Neural cell (in vitro differentiated cells): ENCODE measurements at regions not wholly inside any gene's neighbourhood (a gene's known extent, or its start where the extent isn't known, plus 50 kb on each side); places are given as distances from the start of the nearest gene placed in this dataset.

Source experiments
- CTCF ChIP-seq: fragments of 450-650 bp; IDR thresholded peaks from 2 replicates; pipeline ENCODE4 v1.5.1; 2014; ENCODE audit warnings: antibody characterized with exemption, mild to moderate bottlenecking, moderate library complexity; ENCODE audit not compliant: poor library complexity, severe bottlenecking
- EP300 ChIP-seq: fragments of 450-650 bp; conservative IDR thresholded peaks from 2 replicates; pipeline ENCODE4 v1.6.1; 2014; ENCODE audit warnings: antibody characterized with exemption, mild to moderate bottlenecking, moderate library complexity; ENCODE audit not compliant: poor library complexity, severe bottlenecking
- MXI1 ChIP-seq: fragments of 450-650 bp; conservative IDR thresholded peaks from 2 replicates; pipeline ENCODE4 v1.6.1; 2014; ENCODE audit warnings: antibody characterized with exemption, mild to moderate bottlenecking; ENCODE audit not compliant: poor library complexity, severe bottlenecking
- POLR2AphosphoS5 ChIP-seq: IDR thresholded peaks from 2 replicates; pipeline ENCODE4 v1.6.1; 2012
- RAD21 ChIP-seq: fragments of 450-650 bp; conservative IDR thresholded peaks from 2 replicates; pipeline ENCODE4 v1.6.1; 2014; ENCODE audit warnings: antibody characterized with exemption, mild to moderate bottlenecking, moderate library complexity

- TF ChIP-seq CTCF (no peak), RAD21 (no peak), POLR2AphosphoS5 (no peak), EP300 (no peak), MXI1 (no peak)
Observed at GRCh38 chr2:148570989-148571388, 73.6 kb upstream of the EPC2 start.
